Tibial nerve (tissue), 4 donors: ENCODE measurements at regions not wholly inside any gene's neighbourhood (a gene's known extent, or its start where the extent isn't known, plus 50 kb on each side); places are given as distances from the start of the nearest gene placed in this dataset.

ENCODE experiments used
- CTCF ChIP-seq, 5 experiments: fragments of 200-600 bp in 3 of 5; fragments of 450-650 bp in 2 of 5; sonication (generic) in 3 of 5; IDR thresholded peaks; one replicate each; pipeline ENCODE4 v1.5.1; 2016 to 2019; ENCODE audit warnings: antibody characterized with exemption in 5 of 5, mild to moderate bottlenecking in 3 of 5, moderate library complexity in 2 of 5
- EP300 ChIP-seq, 2 donors: sonication (generic); formaldehyde crosslinking; IDR thresholded peaks; one replicate each; pipeline ENCODE4 v1.6.1; 2017; ENCODE audit warnings: antibody characterized with exemption in 2 of 2, mild to moderate bottlenecking in 1 of 2
- POLR2A ChIP-seq, 2 donors: fragments of 450-650 bp; IDR thresholded peaks; one replicate each; pipeline ENCODE4 v1.6.1; 2017; ENCODE audit warnings: antibody characterized with exemption in 2 of 2, mild to moderate bottlenecking in 2 of 2, moderate library complexity in 2 of 2

GRCh38 chr2:38442643-38443541 is 65.8 kb upstream of the ATL2 start:
- TF ChIP-seq POLR2A (IDR thresholded peaks at IDR 0.05) (no peak), CTCF (IDR thresholded peaks at IDR 0.05) (no peak), EP300 (IDR thresholded peaks at IDR 0.05) (no peak)
